GM03348 (cell line): ENCODE measurements at regions not wholly inside any gene's neighbourhood (a gene's known extent, or its start where the extent isn't known, plus 50 kb on each side); places are given as distances from the start of the nearest gene placed in this dataset.
A peak's percentile ranks its signal among the peaks of the same experiment; 100 is the strongest.
"Not testable (repeated sequence)": the region's sequence is repeated elsewhere in the genome, so short reads cannot be mapped to it uniquely, and the experiment has no call there.

Experiments
- DNase-seq: peaks from one replicate; pipeline ENCODE4 v3.0.0; 2012; ENCODE audit warnings: low spot score

- DNase-seq: peak; percentile 2
Observed at GRCh38 chr4:28092610-28093009, 1232.0 kb downstream of the STIM2 start.

DNA sequence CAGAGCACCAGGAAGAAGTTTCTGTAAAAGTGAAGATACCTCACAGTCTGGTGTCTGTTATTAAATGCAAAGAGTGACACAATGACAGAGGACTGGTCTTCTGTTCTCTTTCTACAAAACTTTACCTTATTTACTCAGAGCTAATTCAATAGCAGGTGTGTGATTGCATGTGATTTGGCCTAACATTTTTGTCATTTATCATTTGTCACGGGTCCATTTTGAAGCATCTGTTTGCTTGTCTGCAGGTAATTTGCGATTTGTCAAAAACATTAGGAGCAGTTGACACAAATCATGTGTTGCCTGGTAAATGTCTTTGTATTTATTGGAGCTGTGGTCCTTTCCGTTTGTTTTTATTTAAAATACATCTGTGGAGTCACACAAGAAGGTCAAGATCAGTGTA is 1232.4 kb downstream of the STIM2 start:
- no peak for DNase-seq

DNA sequence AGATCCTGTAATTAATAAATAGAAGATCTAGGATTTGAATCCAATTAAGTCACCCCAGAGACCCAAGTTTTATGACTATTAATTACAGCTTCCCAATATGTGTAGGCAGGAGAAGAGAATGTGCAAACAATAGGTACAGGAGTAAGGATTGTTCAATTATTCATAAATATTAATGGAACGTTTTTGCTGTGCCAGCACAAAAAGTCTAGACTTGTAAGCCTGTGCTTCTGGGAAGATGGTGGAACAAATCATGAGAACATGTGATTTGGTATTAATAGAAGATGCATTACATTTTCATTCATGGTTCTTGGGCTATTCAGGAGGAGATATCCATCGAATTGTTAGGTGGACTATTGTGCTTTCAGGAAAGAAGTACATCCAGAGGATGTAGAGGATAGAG is 1240.9 kb downstream of the STIM2 start:
- DNase-seq: no peak

GRCh38 chr4:28105271-28105859 is 1244.7 kb downstream of the STIM2 start:
- no peak for DNase-seq

GRCh38 chr4:28106155-28106554 is 1245.5 kb downstream of the STIM2 start:
- DNase-seq: no peak

DNA sequence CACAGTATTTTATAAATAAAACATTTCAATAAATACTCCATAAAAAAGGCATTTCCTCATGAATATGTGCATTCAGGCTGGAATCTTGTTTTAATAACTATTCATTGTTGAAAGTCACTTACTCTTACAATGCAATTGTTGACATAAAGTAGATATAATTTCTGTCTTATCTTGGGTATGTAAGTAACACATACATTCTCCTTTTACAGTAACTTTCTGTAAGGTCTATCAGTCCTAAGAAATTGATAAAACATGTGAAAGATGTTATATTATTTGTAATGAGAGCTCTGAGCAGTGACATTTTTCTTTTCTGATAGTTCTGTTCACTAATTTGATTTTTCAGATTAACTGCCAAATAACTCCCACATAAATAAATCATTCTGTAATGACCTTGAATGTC is 1249.2 kb downstream of the STIM2 start:
- no peak for DNase-seq

- not testable (repeated sequence) for DNase-seq
Observed at GRCh38 chr4:28112691-28113335, 1252.2 kb downstream of the STIM2 start.

DNA sequence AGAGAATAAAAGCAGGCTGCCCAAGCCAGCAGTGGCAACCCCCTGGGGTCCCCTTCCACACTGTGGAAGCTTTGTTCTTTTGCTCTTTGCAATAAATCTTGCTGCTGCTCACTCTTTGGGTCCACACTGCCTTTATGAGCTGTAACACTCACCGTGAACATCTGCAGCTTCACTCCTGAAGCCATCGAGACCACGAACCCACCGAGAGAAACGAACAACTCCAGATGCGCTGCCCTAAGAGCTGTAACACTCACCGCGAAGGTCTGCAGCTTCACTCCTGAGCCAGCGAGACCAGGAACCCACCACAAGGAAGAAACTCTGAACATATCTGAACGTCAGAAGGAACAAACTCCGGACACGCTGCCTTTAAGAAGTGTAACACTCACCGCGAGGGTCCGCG is 1252.9 kb downstream of the STIM2 start:
- not testable (repeated sequence) for DNase-seq

- DNase-seq: not testable (repeated sequence)
Observed at GRCh38 chr4:28116526-28117083, 1256.0 kb downstream of the STIM2 start.

DNA sequence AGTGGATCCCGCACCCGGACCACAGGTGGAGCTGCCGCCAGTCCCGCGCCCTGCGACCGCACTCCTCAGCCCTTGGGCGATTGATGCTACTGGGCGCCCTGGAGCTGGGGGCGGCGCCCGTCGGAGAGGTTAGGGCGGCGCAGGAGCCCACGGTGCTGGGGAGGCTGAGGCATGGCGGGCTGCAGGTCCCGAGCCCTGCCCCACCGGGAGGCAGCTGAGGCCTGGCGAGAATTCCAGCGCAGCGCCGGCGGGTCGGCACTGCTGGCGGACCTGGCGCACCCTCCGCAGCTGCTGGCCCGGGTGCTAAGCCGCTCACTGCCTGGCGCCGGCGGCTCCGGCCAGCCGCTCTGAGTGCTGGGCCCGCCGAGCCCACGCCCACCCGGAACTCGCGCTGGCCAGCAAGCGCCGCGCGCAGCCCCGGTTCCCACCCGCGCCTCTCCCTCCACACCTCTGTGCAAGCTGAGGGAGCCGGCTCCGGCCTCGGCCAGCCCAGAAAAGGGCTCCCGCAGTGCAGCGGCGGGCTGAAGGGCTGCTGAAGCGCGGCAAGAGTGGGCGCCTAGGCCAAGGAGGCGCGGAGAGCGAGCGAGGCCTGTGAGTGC is 1256.5 kb downstream of the STIM2 start:
- DNase-seq: no peak

DNA sequence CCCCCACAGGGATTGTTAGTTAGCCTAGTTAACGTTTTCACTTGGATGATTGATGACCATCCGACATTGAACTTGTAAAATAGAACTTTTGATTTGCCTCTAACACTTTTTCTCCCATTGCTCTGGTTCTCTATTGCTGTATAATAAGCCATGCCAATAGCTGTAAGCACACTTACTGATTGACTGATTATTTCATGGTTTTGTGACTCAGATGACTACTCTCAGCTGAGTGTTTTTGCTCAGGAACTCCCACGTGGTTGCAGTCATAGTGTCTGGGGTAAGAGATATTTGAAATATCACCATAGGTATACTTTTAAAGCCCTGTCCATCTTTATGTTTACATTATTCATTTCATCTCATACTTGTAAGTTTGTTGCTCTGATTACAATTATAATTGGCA is 1285.5 kb downstream of the STIM2 start:
- no peak for DNase-seq

- no peak for DNase-seq
Observed at GRCh38 chr4:28148221-28148620, 1287.6 kb downstream of the STIM2 start.

DNA sequence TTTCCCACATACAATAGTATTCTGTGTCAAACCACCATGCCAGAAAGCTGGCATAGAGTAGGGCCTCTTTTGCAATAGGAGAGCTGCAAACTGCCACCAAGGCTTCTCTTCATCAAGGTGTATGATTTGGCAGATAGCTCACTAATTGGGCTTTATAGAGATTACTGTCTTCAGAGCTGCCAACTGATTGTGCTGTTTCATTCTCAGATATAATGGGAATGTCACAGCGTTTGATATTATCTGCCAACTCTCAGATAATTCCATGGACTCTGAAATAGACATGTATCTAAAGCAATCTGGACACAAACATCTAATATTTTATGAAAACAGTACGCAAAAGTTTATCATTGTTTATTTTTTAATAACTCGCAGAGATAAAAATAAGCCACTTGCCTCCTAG is 1289.1 kb downstream of the STIM2 start:
- no peak for DNase-seq

DNA sequence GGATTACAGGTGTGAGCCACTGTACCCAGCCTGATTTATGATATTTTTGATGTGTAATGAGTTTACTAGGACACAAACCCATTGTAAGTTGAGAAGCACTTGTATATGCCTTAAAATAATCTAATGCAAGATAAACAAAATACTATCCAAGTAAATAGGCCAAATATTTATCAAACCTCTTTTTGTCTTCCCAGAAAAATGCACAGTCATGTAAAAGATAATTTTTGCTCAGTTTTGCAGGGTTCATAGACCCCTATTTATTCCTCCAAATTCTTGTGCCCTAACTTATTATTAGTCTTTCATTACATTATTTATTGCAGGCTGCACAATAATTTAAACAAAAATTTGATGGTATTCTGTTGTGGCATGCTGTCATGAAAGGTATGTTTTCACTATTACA is 1290.7 kb downstream of the STIM2 start:
- no peak for DNase-seq

DNA sequence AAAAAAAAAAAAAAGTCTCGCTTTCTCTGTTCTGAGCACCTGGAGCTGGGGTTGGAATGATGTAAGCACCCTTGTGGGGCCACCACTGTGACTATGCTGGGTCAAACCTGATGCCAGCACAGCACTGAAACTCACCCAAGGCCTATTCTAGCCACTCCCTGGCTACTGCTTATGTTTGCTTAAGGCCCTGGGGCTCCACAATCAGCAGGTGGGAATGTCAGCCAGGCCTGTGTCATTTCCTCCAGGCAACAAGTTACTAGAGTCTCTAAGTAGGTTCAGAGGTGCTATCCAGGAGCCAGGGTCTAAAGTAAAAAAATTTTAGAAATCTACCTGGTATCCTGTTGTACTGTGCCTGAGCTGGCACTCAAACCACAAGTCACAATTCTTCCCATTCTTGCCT is 1306.8 kb downstream of the STIM2 start:
- DNase-seq: no peak

- DNase-seq: no peak
Observed at GRCh38 chr4:28176942-28177341, 1316.3 kb downstream of the STIM2 start.

GRCh38 chr4:28177641-28178040 is 1317.0 kb downstream of the STIM2 start:
- no peak for DNase-seq

DNA sequence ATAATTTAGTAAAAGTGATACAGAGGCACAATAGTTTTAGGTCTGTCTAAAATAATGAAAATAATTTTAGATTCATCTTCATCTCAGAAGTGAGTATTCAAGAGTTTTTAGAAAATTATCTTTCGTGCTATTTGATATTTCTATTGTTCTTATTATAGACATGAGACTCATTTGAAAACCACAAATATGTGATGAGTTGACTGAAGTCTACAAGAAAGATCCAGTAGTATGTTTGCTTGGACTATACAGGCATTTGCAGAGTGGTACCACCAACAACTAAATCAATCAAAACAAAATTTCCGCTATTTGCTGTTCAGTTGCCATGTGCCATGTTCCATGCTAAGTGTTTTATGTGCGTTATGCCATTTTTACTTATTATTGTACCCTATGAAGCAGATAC is 1318.5 kb downstream of the STIM2 start:
- DNase-seq: peak; percentile 7

- DNase-seq: no peak
Observed at GRCh38 chr4:28209371-28209924, 1348.8 kb downstream of the STIM2 start.

GRCh38 chr4:28211676-28212470 is 1351.2 kb downstream of the STIM2 start:
- peak; percentile 30 for DNase-seq

DNA sequence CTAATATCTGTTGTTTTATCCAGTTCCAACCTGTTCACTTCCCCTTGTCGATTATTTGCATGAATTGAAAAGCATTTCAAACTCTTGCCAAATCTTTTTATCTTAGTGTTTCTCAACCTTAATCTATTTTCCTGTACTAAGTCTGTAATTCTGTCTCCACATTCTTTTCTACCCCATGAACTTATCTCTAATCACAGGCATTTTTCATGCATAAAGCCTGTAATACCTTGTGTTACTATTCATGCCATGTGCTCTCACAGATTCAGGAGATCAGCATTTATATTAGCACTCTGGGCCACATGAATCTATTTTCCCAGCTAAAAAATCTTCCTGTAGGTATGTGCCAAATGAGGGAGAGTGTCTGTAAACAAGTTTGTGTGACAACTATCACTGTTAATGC is 1360.9 kb downstream of the STIM2 start:
- no peak for DNase-seq

DNA sequence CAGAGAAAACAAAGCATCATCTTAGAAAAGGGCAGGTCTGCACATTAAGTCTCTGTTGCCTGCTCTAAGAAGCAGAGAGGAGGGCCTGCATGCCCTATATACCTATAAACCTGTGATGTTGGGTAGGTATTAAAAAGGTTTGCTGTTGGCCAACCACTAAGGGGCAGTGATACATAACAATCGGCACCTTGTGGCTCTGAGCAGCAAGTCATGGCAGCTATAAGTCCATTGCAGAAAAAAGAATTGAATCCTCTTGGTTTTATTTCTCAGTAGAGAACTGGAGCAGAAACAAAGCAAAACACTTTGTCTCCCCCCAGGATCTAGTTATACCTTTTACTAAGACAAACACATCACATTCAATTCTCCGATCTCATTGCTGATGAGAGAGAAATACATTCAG is 1364.4 kb downstream of the STIM2 start:
- no peak for DNase-seq
